ENCODE measurements at regions not wholly inside any gene's neighbourhood (a gene's known extent, or its start where the extent isn't known, plus 50 kb on each side); places are given as distances from the start of the nearest gene placed in this dataset.

- Histone ChIP-seq H3K36me3 (ENCODE audit: control insufficient read depth, insufficient read depth, low read length) (peaks cover 4% of the 10 kb centered on the region), H3K27me3 (ENCODE audit: control insufficient read depth, insufficient read depth, low read length, poor library complexity, severe bottlenecking) (no peaks in the 10 kb centered on the region), H3K4me1 (ENCODE audit: control insufficient read depth, insufficient read depth, low read length) (peaks cover 25% of the 10 kb centered on the region), H3K9me3 (ENCODE audit: control insufficient read depth, low read length) (peaks cover 28% of the 10 kb centered on the region), H3K27ac (ENCODE audit: low read depth, low read length) (no peak overlapping the region), H3K9ac (ENCODE audit: extremely low read depth, low read length, poor library complexity, severe bottlenecking) (peak overlapping the region; percentile 13), H3K4me3 (ENCODE audit: low read length) (peak overlapping the region; percentile 51)
- Mint-ChIP-seq H3K27ac (peak overlapping the region; percentile 89), H3K27me3 (ENCODE audit: insufficient read depth) (no peaks in the 10 kb centered on the region), H3K4me1 (peaks cover 59% of the 10 kb centered on the region), H3K36me3 (ENCODE audit: low read depth) (peaks cover 10% of the 10 kb centered on the region), H3K4me3 (peak overlapping the region; percentile 11), H3K9me3 (peaks cover 10% of the 10 kb centered on the region)
- DNase-seq: peak; percentile 47
- TF ChIP-seq CTCF (conservative IDR thresholded peaks at IDR 0.05): no peak
- 43 to 52% methylated on average over 3 of the region's 3 CpGs for WGBS, 2 experiments (ENCODE audit: insufficient coverage in 1 of 2, insufficient read length in 1 of 2)
These were observed 375.3 kb downstream of the DUSP10 start for GRCh38 chr1:221366495-221367110.

GRCh38 chr1:221371705-221372104, 370.2 kb downstream of the DUSP10 start:
- DNase-seq: no peak
- no peak overlapping the region for H3K9ac ChIP-seq (ENCODE audit: extremely low read depth, low read length, poor library complexity, severe bottlenecking)
- 93% methylated on average over 3 of the region's 3 CpGs; no CpG with 5 or more reads in 1 of the 2 experiments for WGBS, 2 experiments (ENCODE audit: insufficient coverage in 1 of 2, insufficient read length in 1 of 2)
- peaks cover 28% of the 10 kb centered on the region for H3K9me3 ChIP-seq (ENCODE audit: control insufficient read depth, low read length)
- TF ChIP-seq CTCF (conservative IDR thresholded peaks at IDR 0.05): no peak
- H3K4me1 ChIP-seq (ENCODE audit: control insufficient read depth, insufficient read depth, low read length): peaks cover 3% of the 10 kb centered on the region
- H3K36me3 ChIP-seq (ENCODE audit: control insufficient read depth, insufficient read depth, low read length): peaks cover 4% of the 10 kb centered on the region
- H3K4me3 ChIP-seq (ENCODE audit: low read length): no peak overlapping the region
- Mint-ChIP-seq H3K27me3 (ENCODE audit: insufficient read depth) (no peaks in the 10 kb centered on the region), H3K9me3 (peaks cover 10% of the 10 kb centered on the region), H3K27ac (no peak overlapping the region), H3K4me3 (no peak overlapping the region), H3K36me3 (ENCODE audit: low read depth) (peaks cover 13% of the 10 kb centered on the region), H3K4me1 (peaks cover 11% of the 10 kb centered on the region)
- no peaks in the 10 kb centered on the region for H3K27me3 ChIP-seq (ENCODE audit: control insufficient read depth, insufficient read depth, low read length, poor library complexity, severe bottlenecking)
- peak overlapping the region; percentile 52 for H3K27ac ChIP-seq (ENCODE audit: low read depth, low read length)

- H3K9me3 Mint-ChIP-seq: peaks cover 5% of the 10 kb centered on the region
- Histone ChIP-seq H3K9me3 (ENCODE audit: control insufficient read depth, low read length) (peaks cover 12% of the 10 kb centered on the region), H3K36me3 (ENCODE audit: control insufficient read depth, insufficient read depth, low read length) (peaks cover 4% of the 10 kb centered on the region), H3K27me3 (ENCODE audit: control insufficient read depth, insufficient read depth, low read length, poor library complexity, severe bottlenecking) (no peaks in the 10 kb centered on the region), H3K4me3 (ENCODE audit: low read length) (no peak overlapping the region), H3K4me1 (ENCODE audit: control insufficient read depth, insufficient read depth, low read length) (no peaks in the 10 kb centered on the region), H3K27ac (ENCODE audit: low read depth, low read length) (no peak overlapping the region), H3K9ac (ENCODE audit: extremely low read depth, low read length, poor library complexity, severe bottlenecking) (no peak overlapping the region)
- no peak overlapping the region for H3K4me3 Mint-ChIP-seq
- no peak for DNase-seq
- no peak overlapping the region for H3K27ac Mint-ChIP-seq
- no peaks in the 10 kb centered on the region for H3K27me3 Mint-ChIP-seq (ENCODE audit: insufficient read depth)
- no peaks in the 10 kb centered on the region for H3K4me1 Mint-ChIP-seq
- H3K36me3 Mint-ChIP-seq (ENCODE audit: low read depth): peaks cover 8% of the 10 kb centered on the region
- no CpG with 5 or more reads among the region's 1 CpG for WGBS, 2 experiments (ENCODE audit: insufficient coverage in 1 of 2, insufficient read length in 1 of 2)
- no peak for TF ChIP-seq CTCF (conservative IDR thresholded peaks at IDR 0.05)
These were observed 368.1 kb downstream of the DUSP10 start for GRCh38 chr1:221373795-221374194.
